Esophagus squamous epithelium (tissue), 4 donors: ENCODE measurements at regions not wholly inside any gene's neighbourhood (a gene's known extent, or its start where the extent isn't known, plus 50 kb on each side); places are given as distances from the start of the nearest gene placed in this dataset.

ENCODE experiments used
- POLR2A ChIP-seq, 4 donors: fragments of 450-650 bp; IDR thresholded peaks; one replicate each; pipeline ENCODE4 v1.6.1; 2017; ENCODE audit warnings: antibody characterized with exemption in 4 of 4, mild to moderate bottlenecking in 4 of 4, moderate library complexity in 3 of 4
- TF ChIP-seq, protein P1 (sequence below), 6 experiments: fragments of 450-650 bp in 4 of 6; fragments of 200-600 bp in 2 of 6; sonication (generic) in 2 of 6; IDR thresholded peaks; one replicate each; pipeline ENCODE4 v1.5.1; 2016 to 2019; ENCODE audit warnings: antibody characterized with exemption in 6 of 6, mild to moderate bottlenecking in 4 of 6, moderate library complexity in 4 of 6

DNA sequence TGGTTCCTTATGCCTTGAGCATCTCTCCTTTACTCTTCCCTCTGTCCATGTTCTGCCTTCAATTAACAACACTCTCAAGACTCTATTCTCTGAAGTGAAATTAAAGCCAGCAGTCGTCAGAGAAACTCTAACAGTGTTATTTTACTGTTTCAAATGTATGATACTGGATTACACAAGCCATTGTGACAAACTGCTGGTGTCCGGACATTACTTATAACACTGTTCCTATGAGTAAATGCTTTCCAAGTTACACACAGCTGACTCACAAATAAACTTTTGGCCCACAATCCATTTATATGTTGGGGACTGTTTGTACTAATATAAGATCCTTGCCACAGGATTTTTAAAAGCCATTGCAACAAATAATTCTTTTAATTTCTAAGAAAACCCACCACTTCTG, 63.2 kb upstream of the GHR start:
- TF ChIP-seq, protein P1, sequence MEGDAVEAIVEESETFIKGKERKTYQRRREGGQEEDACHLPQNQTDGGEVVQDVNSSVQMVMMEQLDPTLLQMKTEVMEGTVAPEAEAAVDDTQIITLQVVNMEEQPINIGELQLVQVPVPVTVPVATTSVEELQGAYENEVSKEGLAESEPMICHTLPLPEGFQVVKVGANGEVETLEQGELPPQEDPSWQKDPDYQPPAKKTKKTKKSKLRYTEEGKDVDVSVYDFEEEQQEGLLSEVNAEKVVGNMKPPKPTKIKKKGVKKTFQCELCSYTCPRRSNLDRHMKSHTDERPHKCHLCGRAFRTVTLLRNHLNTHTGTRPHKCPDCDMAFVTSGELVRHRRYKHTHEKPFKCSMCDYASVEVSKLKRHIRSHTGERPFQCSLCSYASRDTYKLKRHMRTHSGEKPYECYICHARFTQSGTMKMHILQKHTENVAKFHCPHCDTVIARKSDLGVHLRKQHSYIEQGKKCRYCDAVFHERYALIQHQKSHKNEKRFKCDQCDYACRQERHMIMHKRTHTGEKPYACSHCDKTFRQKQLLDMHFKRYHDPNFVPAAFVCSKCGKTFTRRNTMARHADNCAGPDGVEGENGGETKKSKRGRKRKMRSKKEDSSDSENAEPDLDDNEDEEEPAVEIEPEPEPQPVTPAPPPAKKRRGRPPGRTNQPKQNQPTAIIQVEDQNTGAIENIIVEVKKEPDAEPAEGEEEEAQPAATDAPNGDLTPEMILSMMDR (IDR thresholded peaks at IDR 0.05) = no peak
- TF ChIP-seq POLR2A (IDR thresholded peaks at IDR 0.05) = no peak
